GM13977 (cell line): ENCODE measurements at regions not wholly inside any gene's neighbourhood (a gene's known extent, or its start where the extent isn't known, plus 50 kb on each side); places are given as distances from the start of the nearest gene placed in this dataset.
"Not testable (repeated sequence)": the region's sequence is repeated elsewhere in the genome, so short reads cannot be mapped to it uniquely, and the experiment has no call there.

Experiments used
- DNase-seq: peaks from one replicate; pipeline ENCODE4 v3.0.0; 2012; ENCODE audit warnings: low spot score
- in situ Hi-C: fragments of 300-500 bp; cut with MboI; formaldehyde crosslinking; loops from one replicate; pipeline ENCODE4 v1.12.0; 2022; ENCODE audit warnings: low sequenced_read_pairs, low pct_unique_long_range_greater_than_20kb, mixed read lengths, inconsistent platforms; ENCODE audit not compliant: unreplicated experiment
- TF ChIP-seq, protein P1 (sequence below): IDR thresholded peaks from 2 replicates; pipeline ENCODE4 v1.5.1; 2012; ENCODE audit warnings: mild to moderate bottlenecking, control low read depth; ENCODE audit not compliant: insufficient read depth; ENCODE audit errors: extremely low read depth, missing control alignments

DNA sequence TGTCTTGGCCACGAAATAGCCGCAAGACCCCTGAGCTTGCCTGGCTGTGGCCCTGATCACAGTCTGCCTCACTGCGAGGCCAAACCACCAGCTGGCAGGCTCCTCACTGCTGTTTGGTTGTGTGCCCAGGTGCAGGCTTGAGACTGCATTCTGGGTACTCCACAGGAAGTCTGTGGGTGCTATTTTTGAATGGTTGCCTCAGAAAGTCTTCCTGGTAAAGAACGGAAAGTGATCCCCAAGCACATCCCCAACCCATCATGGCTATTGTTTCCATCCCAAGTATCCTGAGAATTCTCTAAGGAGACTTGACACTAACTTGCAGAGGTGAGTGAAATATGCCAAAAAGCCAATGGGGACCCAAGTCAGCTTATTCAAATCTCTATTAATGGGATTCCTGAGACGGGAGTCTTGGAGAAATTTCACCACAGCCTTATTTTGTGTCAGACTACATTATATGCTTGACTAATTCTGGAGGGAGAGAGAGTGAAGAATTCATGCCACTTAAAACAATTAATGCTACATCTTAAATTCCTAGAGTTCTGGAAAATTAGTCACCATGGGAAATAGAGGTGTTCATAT is 170.9 kb downstream of the RAMP3 start:
- DNase-seq: no peak
- TF ChIP-seq, protein P1, sequence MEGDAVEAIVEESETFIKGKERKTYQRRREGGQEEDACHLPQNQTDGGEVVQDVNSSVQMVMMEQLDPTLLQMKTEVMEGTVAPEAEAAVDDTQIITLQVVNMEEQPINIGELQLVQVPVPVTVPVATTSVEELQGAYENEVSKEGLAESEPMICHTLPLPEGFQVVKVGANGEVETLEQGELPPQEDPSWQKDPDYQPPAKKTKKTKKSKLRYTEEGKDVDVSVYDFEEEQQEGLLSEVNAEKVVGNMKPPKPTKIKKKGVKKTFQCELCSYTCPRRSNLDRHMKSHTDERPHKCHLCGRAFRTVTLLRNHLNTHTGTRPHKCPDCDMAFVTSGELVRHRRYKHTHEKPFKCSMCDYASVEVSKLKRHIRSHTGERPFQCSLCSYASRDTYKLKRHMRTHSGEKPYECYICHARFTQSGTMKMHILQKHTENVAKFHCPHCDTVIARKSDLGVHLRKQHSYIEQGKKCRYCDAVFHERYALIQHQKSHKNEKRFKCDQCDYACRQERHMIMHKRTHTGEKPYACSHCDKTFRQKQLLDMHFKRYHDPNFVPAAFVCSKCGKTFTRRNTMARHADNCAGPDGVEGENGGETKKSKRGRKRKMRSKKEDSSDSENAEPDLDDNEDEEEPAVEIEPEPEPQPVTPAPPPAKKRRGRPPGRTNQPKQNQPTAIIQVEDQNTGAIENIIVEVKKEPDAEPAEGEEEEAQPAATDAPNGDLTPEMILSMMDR: no peak
- in situ Hi-C loops: no loop called here

- in situ Hi-C loops: no loop called here
- no peak for DNase-seq
- TF ChIP-seq, protein P1: no peak
Observed at GRCh38 chr7:45331563-45331962, 174.0 kb downstream of the RAMP3 start.

GRCh38 chr7:45335024-45335423 is 177.4 kb downstream of the RAMP3 start:
- DNase-seq: not testable (repeated sequence)

GRCh38 chr7:45342236-45342635 is 184.6 kb downstream of the RAMP3 start:
- DNase-seq: no peak
- in situ Hi-C loops: no loop called here
- TF ChIP-seq, protein P1: no peak

More at GRCh38 chr7:45335024-45335423, 177.4 kb downstream of the RAMP3 start:
- in situ Hi-C loops: not testable (repeated sequence)

GRCh38 chr7:45343746-45344145 is 186.2 kb downstream of the RAMP3 start:
- TF ChIP-seq, protein P1: no peak
- no peak for DNase-seq
- in situ Hi-C loops: no loop called here

DNA sequence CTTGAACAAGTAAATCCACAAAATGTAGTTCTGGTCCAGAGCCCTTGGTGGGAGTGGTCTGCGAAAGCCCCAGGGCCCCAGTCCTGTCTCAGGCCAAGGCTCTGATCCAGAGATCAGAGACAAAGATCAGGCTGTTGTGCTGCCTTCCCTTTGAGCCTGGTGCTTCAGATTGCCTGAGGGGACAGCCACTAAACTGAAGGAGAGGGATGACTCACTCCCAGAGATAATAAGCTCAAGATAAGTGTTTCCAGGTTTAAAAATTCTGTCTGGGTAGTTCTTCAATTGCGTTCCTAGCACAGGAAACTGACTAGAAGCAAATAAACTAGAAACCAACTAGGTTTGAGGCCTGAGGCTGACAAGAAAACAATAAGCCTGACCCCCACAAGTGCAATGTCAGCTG is 190.2 kb downstream of the RAMP3 start:
- no peak for DNase-seq
- in situ Hi-C loops: no loop called here
- TF ChIP-seq, protein P1: no peak

DNA sequence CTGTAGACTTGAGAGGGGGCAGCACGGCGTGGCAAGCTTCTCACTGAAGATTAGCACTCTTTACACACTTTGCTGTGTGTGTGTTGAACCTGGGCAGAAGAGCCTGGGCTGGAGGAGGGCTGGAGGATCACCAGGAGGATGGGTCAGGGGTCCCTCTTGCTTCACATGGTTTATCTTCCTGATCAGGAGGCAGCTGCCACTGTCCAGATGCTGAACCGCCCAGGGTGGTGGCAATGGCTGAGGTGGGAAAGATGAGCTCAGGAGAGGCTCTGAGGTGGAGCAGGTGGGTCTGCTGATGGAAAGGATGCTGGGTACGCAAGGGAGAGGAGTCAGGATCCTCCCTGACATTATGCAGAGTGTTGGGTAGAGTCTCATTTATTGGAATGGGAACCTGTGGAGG is 191.5 kb downstream of the RAMP3 start:
- in situ Hi-C loops: no loop called here
- no peak for DNase-seq
- TF ChIP-seq, protein P1: no peak
